ENCODE measurements at regions not wholly inside any gene's neighbourhood (a gene's known extent, or its start where the extent isn't known, plus 50 kb on each side); places are given as distances from the start of the nearest gene placed in this dataset.

- TF ChIP-seq POLR2AphosphoS5 (IDR thresholded peaks at IDR 0.05; ENCODE audit: low read depth, low read length) (no peak), POLR2A (IDR thresholded peaks at IDR 0.05; ENCODE audit: low read depth, low read length) (no peak), TAF1 (IDR thresholded peaks at IDR 0.05; ENCODE audit: low read depth, low read length) (no peak), PAX5 (IDR thresholded peaks at IDR 0.05; ENCODE audit: insufficient read depth, low read length, severe bottlenecking) (no peak)
Measured at GRCh38 chr1:164446020-164446419, 113.0 kb upstream of the PBX1 start.
